NCI-H345 treated with DMSO at 0.1 percent for 48 hours (cell line): ENCODE measurements at regions not wholly inside any gene's neighbourhood (a gene's known extent, or its start where the extent isn't known, plus 50 kb on each side); places are given as distances from the start of the nearest gene placed in this dataset.
"Not testable (repeated sequence)": the region's sequence is repeated elsewhere in the genome, so short reads cannot be mapped to it uniquely, and the experiment has no call there.

Source experiments
- DNase-seq: peaks from one replicate; lab custom pipeline; 2025; ENCODE audit not compliant: unreplicated experiment; lab: John Stamatoyannopoulos, UW

DNA sequence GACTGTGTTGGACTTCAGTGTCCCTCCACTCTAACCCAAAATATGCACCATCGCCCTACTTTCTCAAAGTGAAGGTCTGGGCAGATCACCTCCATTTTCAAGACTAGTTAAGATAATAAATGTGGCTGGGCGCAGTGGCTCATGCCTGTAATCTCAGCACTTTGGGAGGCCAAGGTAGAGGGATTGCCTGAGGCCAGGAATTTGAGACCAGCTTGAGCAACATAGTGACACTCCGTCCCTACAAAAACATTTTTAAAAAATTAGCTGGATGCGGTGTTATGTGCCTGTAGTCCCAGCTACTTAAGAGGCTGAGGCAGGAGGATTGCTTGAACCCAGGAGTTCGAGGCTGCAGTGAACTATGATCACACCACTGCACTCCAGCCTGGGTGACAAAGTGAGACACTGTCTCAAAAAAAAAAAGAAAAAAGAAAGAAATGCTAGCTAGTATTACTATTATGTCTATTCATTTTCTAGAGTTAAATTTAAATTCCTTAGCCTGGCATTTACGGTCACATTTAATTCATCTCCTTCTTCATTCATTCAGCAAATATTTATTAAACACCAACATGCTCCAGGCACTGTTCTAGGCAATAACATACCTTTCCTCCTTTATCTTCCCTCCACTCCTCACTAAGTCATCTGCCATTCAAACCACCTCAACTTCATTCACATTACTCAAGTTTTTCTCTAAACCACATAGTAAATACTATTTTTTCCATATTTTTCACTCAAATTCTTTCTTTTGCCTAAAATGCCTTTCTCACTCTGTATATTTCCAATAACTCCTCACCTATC lies 96.1 kb upstream of the XYLT1 start:
- DNase-seq = no peak

DNA sequence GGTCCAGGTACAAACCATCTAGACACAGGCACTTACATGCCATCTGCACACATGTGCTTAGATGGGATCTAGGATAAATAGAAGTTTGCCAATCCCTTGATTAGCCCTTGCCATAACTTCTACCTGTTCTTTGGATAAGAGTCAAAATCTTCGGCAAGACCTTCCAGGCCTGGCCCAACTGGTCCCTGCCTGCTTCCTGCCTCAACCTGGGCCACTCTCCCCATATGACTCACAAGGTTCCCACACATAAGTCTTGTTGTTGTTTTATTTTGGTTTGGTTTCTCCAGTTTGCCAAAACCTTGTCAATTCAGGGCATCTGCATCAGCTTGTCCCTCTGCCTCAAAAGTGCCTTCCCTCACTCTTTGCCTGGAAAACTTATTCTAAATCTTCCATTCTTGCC lies 95.3 kb upstream of the XYLT1 start:
- DNase-seq = no peak

DNA sequence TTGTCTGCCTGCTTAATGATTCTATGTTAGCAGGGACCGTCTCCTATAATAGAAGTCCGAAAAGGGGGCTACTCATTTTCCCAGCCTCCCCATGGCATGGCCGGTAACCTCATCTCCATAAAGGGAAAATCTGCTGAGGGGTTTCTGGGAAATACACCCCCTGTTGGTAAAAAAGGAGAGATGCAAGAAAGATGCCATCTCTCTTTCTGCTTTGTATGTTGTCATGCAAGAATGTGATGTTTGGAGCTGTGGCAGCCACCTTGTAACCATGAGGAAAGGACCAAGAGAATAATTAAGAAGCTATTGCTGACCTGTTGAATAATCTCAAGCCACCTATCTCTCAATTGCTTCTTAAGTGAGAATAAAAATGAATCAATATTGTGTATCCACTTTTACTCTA lies 94.8 kb upstream of the XYLT1 start:
- no peak for DNase-seq

DNA sequence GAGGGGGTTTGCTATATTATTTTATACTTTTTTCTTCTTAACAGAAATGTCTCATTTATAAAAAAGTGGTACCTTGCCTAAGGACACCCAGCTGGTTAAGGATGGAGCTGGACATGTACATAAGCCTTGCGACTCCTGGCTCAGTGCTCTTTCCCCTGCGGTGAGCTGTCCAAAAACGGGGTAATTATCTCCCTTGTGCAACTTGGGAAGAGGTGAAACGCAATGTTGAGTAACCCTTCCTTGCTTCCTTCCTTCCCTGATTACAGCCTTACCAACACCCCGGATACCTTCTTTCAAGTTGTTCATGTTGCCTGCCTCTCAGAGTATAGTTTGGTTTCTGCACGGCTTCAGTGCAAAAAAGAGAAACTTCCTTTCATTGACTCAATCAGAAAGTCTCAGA lies 94.1 kb upstream of the XYLT1 start:
- DNase-seq = no peak

DNA sequence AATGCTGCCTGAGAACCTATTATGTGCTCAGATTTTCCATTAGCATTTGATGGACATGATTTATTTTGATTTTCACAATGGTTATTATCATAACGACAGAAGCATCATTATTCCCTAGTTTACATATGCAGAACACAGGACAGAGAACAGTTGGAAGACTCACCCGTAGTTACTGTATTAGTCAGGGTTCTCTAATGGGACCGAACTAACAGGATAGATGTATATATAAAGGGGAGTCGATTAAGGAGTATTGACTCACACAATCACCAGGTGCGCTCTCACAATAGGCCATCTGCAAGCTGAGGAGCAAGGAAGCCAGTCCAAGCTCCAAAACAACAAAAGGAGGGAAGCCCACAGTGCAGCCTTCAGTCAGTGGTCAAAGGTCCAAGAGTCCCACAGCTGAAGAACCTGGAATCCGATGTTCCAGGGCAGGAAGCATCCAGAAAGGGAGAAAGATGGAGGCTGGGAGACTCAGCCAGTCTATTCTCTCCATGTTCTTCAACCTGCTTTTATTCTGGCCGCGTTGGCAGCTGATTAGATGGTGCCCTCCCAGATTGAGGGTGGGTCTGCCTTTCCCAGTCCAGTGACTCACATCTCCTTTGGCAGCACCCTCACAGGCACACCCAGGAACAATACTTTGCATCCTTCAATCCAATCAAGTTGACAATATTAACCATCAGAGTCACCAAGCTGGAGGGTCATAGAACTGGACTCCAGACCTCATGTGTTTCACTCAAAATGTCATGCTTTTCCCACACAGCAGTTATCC lies 92.7 kb upstream of the XYLT1 start:
- no peak for DNase-seq

DNA sequence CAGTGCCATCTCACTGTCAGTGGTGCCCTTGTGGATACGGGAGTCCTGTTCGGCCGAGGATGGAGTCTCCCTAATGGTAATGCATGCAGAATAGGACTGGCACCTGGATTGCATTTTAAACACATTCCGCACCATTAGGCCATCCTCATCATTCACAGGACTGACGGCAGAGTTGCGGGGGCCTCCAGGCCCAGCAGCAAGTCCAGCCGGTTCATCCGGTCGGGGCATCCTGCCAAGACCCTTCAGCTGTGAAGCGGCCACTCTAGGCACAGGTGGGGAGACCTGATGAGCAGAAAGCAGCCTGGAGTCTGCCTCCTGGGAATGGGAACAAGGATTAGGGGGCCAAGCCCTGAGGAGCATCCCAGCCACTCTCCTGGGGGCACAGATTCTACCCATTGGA lies 90.3 kb upstream of the XYLT1 start:
- no peak for DNase-seq

DNA sequence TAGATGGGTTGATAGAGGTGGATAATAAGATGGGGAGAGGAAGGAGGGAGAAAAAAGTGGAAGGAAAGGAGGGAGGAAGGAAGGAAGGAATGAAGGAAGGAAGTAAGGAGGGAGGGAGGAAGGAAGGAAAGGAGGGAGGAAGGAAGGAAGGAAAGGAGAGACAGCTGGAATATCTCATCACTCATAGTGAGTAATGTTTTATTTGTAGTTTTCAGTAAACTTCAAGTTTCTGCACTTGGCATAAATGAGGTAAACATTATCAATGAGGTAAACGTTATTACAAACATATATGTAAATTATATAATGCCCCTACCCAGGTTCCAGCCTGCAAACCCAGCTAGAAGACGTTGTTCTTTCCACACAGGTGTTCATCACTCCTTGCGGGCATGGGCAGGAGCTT lies 89.8 kb upstream of the XYLT1 start:
- no peak for DNase-seq

DNA sequence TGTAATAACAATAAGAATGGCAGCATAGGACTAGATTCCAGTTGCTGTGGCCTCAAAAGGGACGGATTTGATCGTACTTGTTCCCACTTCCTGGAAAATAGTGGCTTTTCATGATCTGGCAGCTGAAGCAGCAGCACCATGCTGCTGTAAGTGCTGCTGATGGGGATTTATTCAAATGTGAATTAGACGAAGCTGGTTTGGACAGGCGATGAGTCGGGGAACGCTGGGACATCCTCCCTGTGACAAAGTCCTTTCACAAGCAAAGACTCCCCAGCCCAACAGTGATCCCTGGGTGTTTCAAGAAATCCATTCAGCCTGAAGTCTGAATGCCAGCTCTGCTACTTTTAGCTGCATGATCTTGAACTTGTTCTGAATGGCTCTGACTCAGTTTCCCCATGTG lies 88.6 kb upstream of the XYLT1 start:
- no peak for DNase-seq

DNA sequence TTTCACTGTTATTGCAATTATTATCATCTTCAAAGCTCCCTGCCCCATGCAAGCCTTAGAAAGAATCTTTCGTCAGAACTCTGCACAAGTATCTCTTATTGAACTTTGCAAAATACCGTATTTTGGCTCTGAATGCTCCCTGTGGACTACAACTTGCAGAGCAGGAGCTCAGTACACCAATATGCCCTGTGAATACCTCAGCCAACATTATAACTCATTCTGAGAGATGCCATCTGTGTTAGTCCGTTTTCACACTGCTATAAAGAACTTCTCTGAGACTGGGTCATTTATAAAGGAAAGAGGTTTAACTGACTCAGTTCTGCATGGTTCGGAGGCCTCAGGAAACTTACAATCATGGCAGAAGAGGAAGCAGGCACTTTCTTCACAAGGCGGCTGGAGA lies 87.2 kb upstream of the XYLT1 start:
- DNase-seq = no peak

DNA sequence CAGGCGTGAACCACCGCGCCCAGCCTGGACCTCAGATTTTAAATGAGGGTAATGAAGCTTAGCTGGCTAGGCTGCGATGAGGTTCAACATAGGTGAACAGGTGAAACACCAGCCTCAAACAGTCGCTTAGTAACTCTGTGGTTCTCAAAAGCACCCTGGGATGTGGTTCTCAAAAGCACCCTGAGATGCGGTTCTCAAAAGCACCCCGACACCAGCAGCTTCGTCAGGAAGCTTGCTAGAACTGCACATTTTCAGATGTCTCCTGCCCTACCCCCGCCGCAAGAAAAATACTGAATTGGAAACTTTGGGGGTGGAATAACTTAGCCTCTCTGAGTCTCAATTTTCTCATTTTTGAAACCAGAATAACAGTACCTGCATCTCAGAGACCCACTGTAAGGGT lies 86.7 kb upstream of the XYLT1 start:
- DNase-seq = no peak

DNA sequence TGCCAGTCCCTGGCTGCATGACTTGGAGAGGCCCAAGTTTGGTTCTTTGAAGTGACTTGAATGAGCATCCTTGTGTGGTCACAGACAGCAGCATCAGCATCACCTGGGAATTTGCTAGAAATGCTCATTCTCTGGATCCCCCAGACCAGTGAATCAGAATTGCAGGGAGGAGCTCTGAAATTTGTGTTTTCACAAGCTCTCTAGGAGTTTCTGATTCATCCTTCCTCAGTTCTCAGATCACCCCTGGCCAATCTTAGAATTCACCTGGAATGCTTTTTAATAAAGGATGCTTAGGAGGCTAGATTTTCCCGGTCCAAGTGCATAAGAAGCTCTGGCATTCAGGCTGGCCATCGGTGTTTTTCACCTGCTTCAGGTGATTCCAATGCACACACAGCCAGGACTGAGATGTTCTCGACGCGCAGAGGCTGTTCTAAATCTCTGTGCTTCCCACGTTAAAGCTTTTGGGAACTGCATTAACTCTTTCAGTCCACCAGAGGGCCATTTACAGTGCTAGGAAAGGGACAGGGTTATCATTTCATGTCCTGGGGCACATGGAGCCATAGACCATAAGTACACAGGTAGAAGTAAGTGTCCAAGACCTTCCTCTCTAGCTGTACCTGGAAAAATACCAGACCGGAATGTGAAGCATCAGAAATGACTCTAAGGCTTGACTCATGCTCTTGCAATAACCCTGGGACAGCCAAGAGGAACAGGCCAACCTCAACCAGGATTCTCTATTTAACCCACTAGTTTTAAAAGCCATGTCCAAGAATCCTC lies 85.7 kb upstream of the XYLT1 start:
- DNase-seq = peak; percentile 24

DNA sequence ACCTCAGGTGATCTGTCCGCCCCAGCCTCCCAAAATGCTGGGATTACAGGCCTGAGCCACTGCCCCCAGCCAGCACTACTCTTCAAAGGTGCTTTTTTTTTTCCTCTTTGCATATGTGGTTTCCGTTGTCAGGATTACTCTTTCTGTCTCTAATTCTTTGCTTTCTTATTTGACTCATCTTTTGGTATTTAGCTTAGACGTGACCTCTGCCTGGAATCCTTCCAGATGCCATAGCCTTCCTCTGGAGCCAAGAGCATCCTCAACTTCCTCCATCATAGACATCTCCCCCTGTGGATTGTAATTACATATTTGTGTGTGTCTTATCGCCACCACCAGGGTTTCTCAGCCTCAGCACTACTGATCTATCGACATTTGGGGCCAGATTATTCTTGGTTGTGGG lies 84.4 kb upstream of the XYLT1 start:
- DNase-seq = no peak

DNA sequence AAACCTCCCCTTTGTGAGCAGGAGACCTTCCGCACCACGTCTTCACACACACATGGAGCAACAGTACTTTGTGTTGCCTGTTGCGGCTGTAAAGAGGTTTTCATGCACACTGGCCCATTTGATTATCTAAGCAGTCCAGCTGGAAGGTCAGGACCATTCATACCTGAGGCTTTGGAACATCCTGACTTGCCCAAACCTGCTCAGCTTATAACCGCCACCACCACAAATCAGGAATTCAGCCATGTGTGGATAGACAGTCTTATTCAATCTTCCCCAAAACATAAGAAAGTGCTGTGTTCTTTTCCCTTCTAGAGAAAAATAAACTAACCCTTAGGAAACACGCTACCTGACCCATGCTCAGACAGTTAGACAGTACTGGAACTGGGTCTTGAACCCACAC lies 81.6 kb upstream of the XYLT1 start:
- DNase-seq = no peak

DNA sequence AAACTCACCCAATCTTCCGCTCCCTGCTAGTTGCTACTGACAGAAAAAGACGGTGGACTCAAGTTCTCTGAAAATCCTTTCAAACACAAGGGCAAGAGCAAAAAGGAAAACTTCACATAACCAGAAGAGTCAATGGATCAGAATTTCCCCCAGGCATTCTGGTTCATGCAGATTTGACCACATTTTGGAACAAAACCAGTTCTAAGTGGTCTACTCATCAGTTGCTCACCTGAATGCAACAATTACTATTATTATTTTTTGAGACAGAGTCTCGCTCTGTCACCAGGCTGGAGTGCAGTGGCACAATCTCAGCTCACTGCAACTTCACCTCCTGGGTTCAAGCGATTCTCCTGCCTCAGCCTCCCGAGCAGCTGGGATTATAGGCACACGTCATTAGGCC lies 80.9 kb upstream of the XYLT1 start:
- not testable (repeated sequence) for DNase-seq

DNA sequence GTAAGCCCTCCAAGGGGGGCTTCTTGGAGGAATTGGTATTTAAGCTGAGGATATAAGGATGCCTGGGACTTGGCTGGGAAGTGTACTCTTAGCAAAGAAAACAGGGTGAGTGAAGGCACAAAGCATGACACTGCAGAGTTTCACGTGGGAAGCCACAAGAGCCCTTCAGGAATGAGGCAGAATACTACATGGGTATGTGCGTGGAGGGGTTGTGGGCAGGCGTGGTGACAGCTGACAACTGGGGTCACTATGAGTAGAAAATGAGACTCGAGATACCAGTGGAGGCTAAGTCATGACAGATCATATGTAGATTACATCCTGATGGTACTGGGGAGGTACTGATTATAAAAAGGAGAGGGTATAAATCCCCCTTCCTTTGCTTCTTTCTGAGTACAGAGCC lies 78.1 kb upstream of the XYLT1 start:
- no peak for DNase-seq

DNA sequence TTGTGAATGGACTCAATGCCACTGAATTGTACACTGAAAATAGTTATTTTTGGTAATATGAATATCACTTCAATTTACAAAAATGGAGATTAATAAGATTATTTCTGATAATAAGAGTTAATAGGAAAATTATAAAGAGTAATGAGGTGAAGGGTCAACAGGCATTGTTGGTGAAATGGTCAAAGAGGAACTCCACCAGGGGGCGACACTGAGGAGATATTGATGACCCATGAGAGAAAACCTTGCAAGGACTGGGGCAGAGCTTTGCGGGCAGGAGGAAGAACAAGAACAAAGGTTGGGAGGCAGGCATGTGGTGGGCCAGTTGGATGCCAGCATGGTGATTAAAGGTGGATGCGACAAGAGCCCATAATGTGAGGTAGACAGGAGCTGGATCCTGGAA lies 74.0 kb upstream of the XYLT1 start:
- DNase-seq = no peak

DNA sequence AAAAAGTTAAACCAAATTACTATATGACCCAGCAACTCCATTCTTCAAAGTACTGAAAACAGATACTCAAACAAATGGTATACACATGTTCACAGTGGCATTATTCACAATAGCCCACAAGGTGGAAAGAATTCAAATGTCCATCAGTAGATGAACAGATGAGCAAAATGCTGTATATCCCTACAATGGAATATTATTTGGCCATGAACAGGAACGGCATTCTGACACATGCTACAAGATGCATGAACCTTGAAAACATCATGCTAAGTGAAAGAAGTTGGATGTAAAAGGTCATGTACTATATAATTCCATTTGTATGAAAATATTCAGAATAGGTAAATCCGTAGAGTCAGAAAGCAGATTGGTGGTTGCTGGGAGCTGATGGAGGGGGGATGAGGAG lies 73.5 kb upstream of the XYLT1 start:
- DNase-seq = no peak

DNA sequence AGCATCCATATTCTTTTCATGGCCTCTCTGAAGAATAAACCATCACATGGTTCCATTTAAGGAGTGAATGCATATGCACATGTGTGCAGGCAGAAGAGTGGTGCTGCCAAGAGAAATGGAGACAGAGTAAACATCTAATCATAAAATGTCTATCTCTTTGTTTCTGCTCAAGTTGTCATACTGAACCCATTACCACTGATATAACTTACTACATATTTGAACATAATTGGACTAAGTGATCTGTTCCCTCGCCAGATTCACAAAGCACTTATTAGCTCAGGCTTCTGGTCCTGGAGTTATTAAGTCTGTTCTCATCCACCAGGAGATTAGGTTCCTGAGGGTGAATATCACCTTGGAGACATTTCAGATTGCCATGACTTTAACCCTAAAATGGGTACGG lies 72.3 kb upstream of the XYLT1 start:
- DNase-seq = no peak

DNA sequence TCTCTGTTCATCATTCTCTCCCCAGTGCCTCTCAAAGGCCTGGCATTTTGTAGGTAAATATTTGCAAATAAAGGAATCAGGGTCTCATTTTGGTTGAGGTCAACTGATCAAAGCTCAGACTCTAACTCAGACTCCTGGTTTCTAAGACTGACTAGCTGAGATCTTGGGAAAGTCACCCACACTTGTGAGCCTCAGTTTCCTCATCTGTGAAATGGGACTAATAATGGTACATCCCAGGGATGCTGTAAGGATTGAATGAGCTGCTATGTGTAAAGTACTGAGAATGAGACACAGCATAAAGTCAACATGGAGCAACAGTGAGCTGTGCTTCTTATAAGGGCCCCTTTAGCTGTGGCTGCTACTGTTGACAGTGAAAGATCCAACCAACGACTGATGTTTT lies 70.6 kb upstream of the XYLT1 start:
- DNase-seq = no peak

DNA sequence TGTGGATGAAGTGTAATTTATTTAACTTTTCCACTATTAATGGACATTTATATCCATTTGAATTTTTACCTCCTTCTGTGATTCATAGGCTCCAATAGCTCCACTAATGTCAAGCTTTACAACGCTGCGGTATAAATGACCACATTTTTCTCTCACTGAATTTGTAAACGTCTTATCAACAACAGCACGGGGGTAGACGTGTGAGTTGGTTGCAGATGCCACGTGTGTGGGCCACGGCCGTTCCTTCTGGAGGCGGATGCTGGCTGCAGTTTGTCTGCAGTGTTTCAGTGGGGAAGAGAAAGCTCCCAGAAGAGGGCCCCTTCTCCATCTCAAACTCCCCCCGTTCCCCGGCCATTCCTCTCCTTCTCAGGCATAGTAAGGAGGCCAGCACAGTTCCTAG lies 68.2 kb upstream of the XYLT1 start:
- no peak for DNase-seq

DNA sequence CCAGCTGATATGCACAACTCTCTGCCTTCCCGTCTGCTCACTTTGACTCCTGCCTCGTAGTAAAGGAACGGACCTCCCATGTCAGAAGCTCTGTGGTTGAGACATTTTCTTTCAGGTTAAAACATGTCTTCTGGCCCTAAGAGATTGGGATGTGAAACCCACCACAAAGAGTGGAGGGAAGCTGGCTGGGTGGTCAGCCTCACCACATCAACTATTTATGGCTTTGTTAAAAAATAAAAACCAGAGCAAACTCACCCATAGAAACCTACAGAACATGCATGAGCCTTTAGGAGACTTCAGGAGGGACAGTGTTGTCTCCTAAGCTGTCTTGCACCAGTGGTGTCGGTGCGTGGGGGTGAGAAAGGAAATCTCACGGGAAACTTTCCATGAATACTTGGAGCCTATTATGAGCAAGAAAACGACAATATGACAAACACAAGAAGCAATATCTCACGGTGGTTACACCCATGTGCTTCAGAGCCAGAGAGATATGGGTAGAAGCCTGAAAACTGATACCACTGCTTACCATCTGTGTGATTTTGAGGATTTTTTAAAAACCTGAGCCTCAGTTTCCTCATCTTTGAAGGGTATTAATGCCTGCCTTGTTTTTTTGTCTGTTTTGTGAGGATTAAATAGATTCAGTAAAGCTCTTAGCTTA lies 61.7 kb upstream of the XYLT1 start:
- DNase-seq = no peak
